ENCODE measurements at regions not wholly inside any gene's neighbourhood (a gene's known extent, or its start where the extent isn't known, plus 50 kb on each side); places are given as distances from the start of the nearest gene placed in this dataset.

GRCh38 chr2:217006217-217006616 lies 146.4 kb upstream of the TNP1 start:
- intact Hi-C loops (cut with micrococcal nuclease) = no loop called here
- ATAC-seq (ENCODE audit: low read depth) (no peak), DNase-seq (no peak)
- ChIA-PET POLR2A (no interaction called here), CTCF (no interaction called here)
- no peak for TF ChIP-seq CTCF (IDR thresholded peaks at IDR 0.05)
- H3K27ac Mint-ChIP-seq = no peak overlapping the region
- no peaks in the 10 kb centered on the region for H3K9me3 Mint-ChIP-seq
- no peak overlapping the region for H3K4me3 Mint-ChIP-seq
- H3K36me3 Mint-ChIP-seq (ENCODE audit: low read depth) = no peaks in the 10 kb centered on the region
- H3K4me1 Mint-ChIP-seq = no peaks in the 10 kb centered on the region
- no peaks in the 10 kb centered on the region for H3K27me3 Mint-ChIP-seq

GRCh38 chr2:217004656-217005055 lies 144.8 kb upstream of the TNP1 start:
- ChIA-PET CTCF (no interaction called here), POLR2A (no interaction called here)
- Mint-ChIP-seq H3K9me3 (no peaks in the 10 kb centered on the region), H3K36me3 (ENCODE audit: low read depth) (no peaks in the 10 kb centered on the region), H3K4me3 (no peak overlapping the region), H3K27me3 (no peaks in the 10 kb centered on the region), H3K4me1 (no peaks in the 10 kb centered on the region), H3K27ac (no peak overlapping the region)
- ATAC-seq (ENCODE audit: low read depth) (no peak), DNase-seq (no peak)
- TF ChIP-seq CTCF (IDR thresholded peaks at IDR 0.05) = no peak
- intact Hi-C loops (cut with micrococcal nuclease) = no loop called here

GRCh38 chr2:217001740-217002139 lies 141.9 kb upstream of the TNP1 start:
- no peak for DNase-seq
- no peak for ATAC-seq (ENCODE audit: low read depth)
- Mint-ChIP-seq H3K4me3 (no peak overlapping the region), H3K9me3 (no peaks in the 10 kb centered on the region), H3K36me3 (ENCODE audit: low read depth) (no peaks in the 10 kb centered on the region), H3K27me3 (peaks cover 2% of the 10 kb centered on the region), H3K27ac (no peak overlapping the region), H3K4me1 (no peaks in the 10 kb centered on the region)
- no peak for TF ChIP-seq CTCF (IDR thresholded peaks at IDR 0.05)
- CTCF ChIA-PET = no interaction called here
- POLR2A ChIA-PET = no interaction called here
- intact Hi-C loops (cut with micrococcal nuclease) = no loop called here

- no peak overlapping the region for H3K4me3 Mint-ChIP-seq
- H3K27me3 Mint-ChIP-seq = peaks cover 5% of the 10 kb centered on the region
- ATAC-seq (ENCODE audit: low read depth) (no peak), DNase-seq (no peak)
- TF ChIP-seq CTCF (IDR thresholded peaks at IDR 0.05) = no peak
- H3K36me3 Mint-ChIP-seq (ENCODE audit: low read depth) = no peaks in the 10 kb centered on the region
- H3K4me1 Mint-ChIP-seq = no peaks in the 10 kb centered on the region
- H3K9me3 Mint-ChIP-seq = no peaks in the 10 kb centered on the region
- POLR2A ChIA-PET = no interaction called here
- CTCF ChIA-PET = no interaction called here
- no peak overlapping the region for H3K27ac Mint-ChIP-seq
- intact Hi-C loops (cut with micrococcal nuclease) = no loop called here
These were observed 140.5 kb upstream of the TNP1 start for GRCh38 chr2:217000406-217000805.

GRCh38 chr2:216996279-216996845 lies 136.5 kb upstream of the TNP1 start:
- Mint-ChIP-seq H3K4me1 (no peaks in the 10 kb centered on the region), H3K9me3 (no peaks in the 10 kb centered on the region), H3K36me3 (ENCODE audit: low read depth) (no peaks in the 10 kb centered on the region), H3K27ac (no peak overlapping the region), H3K4me3 (no peak overlapping the region), H3K27me3 (peaks cover 5% of the 10 kb centered on the region)
- DNase-seq (no peak), ATAC-seq (ENCODE audit: low read depth) (no peak)
- CTCF ChIA-PET = no interaction called here
- POLR2A ChIA-PET = no interaction called here
- TF ChIP-seq CTCF (IDR thresholded peaks at IDR 0.05) = no peak
- intact Hi-C loops (cut with micrococcal nuclease) = no loop called here

All from activated B cell treated with CpG ODN at 0.5 μM for 24 hours (primary cell).